ENCODE measurements at regions not wholly inside any gene's neighbourhood (a gene's known extent, or its start where the extent isn't known, plus 50 kb on each side); places are given as distances from the start of the nearest gene placed in this dataset.

- DNase-seq (ENCODE audit: low read depth) = no peak
Observed at GRCh38 chr22:47995718-47996117, 1233.3 kb downstream of the TBC1D22A start.

- no peak for DNase-seq (ENCODE audit: low read depth)
Observed at GRCh38 chr22:47995264-47995627, 1232.8 kb downstream of the TBC1D22A start.

GRCh38 chr22:47994601-47995263 is 1232.3 kb downstream of the TBC1D22A start:
- DNase-seq (ENCODE audit: low read depth) = no peak

- DNase-seq (ENCODE audit: low read depth) = no peak
Observed at GRCh38 chr22:47994045-47994444, 1231.6 kb downstream of the TBC1D22A start.

- no peak for DNase-seq (ENCODE audit: low read depth)
Observed at GRCh38 chr22:47990481-47990880, 1228.0 kb downstream of the TBC1D22A start.

GRCh38 chr22:47987885-47988515 is 1225.5 kb downstream of the TBC1D22A start:
- DNase-seq (ENCODE audit: low read depth) = no peak

- DNase-seq (ENCODE audit: low read depth) = no peak
Observed at GRCh38 chr22:47976219-47976618, 1213.8 kb downstream of the TBC1D22A start.

- DNase-seq (ENCODE audit: low read depth) = no peak
Observed at GRCh38 chr22:47967831-47968230, 1205.4 kb downstream of the TBC1D22A start.

GRCh38 chr22:47966316-47966715 is 1203.9 kb downstream of the TBC1D22A start:
- no peak for DNase-seq (ENCODE audit: low read depth)

- DNase-seq (ENCODE audit: low read depth) = no peak
Observed at GRCh38 chr22:47965896-47966295, 1203.4 kb downstream of the TBC1D22A start.

GRCh38 chr22:47965066-47965465 is 1202.6 kb downstream of the TBC1D22A start:
- DNase-seq (ENCODE audit: low read depth) = no peak

GRCh38 chr22:47963660-47964059 is 1201.2 kb downstream of the TBC1D22A start:
- DNase-seq (ENCODE audit: low read depth) = no peak

- no peak for DNase-seq (ENCODE audit: low read depth)
Observed at GRCh38 chr22:47957649-47958048, 1195.2 kb downstream of the TBC1D22A start.

- DNase-seq (ENCODE audit: low read depth) = no peak
Observed at GRCh38 chr22:47954107-47954506, 1191.7 kb downstream of the TBC1D22A start.

- no peak for DNase-seq (ENCODE audit: low read depth)
Observed at GRCh38 chr22:47944941-47945340, 1182.5 kb downstream of the TBC1D22A start.

GRCh38 chr22:47943729-47944700 is 1181.6 kb downstream of the TBC1D22A start:
- DNase-seq (ENCODE audit: low read depth) = no peak

GRCh38 chr22:47940211-47940610 is 1177.8 kb downstream of the TBC1D22A start:
- DNase-seq (ENCODE audit: low read depth) = no peak

GRCh38 chr22:47933891-47934290 is 1171.4 kb downstream of the TBC1D22A start:
- DNase-seq (ENCODE audit: low read depth) = no peak

- DNase-seq (ENCODE audit: low read depth) = no peak
Observed at GRCh38 chr22:47933226-47933625, 1170.8 kb downstream of the TBC1D22A start.

GRCh38 chr22:47929646-47930185 is 1167.3 kb downstream of the TBC1D22A start:
- DNase-seq (ENCODE audit: low read depth) = no peak

GRCh38 chr22:47929073-47929472 is 1166.6 kb downstream of the TBC1D22A start:
- no peak for DNase-seq (ENCODE audit: low read depth)

- DNase-seq (ENCODE audit: low read depth) = no peak
Observed at GRCh38 chr22:47928631-47929030, 1166.2 kb downstream of the TBC1D22A start.

All from GM04503 (cell line).